ENCODE measurements at regions not wholly inside any gene's neighbourhood (a gene's known extent, or its start where the extent isn't known, plus 50 kb on each side); places are given as distances from the start of the nearest gene placed in this dataset.

GRCh38 chr12:67795236-67795635 lies 146.7 kb downstream of the DYRK2 start:
- Mint-ChIP-seq H3K4me3 (ENCODE audit: unreplicated experiment) (no peak overlapping the region), H3K9me3 (ENCODE audit: low read depth) (peaks cover 8% of the 10 kb centered on the region), H3K27me3 (ENCODE audit: low read depth) (no peaks in the 10 kb centered on the region), H3K36me3 (ENCODE audit: low read depth) (peaks cover 5% of the 10 kb centered on the region), H3K27ac (ENCODE audit: unreplicated experiment) (no peak overlapping the region), H3K4me1 (ENCODE audit: low read depth) (peaks cover 42% of the 10 kb centered on the region)
- TF ChIP-seq CTCF (IDR thresholded peaks at IDR 0.05): no peak
- no peak for DNase-seq (ENCODE audit: low spot score)

GRCh38 chr12:67797185-67797741 lies 148.7 kb downstream of the DYRK2 start:
- no peaks in the 10 kb centered on the region for H3K9me3 Mint-ChIP-seq (ENCODE audit: low read depth)
- peak overlapping the region; percentile 23 for H3K27ac Mint-ChIP-seq (ENCODE audit: unreplicated experiment)
- H3K36me3 Mint-ChIP-seq (ENCODE audit: low read depth): no peaks in the 10 kb centered on the region
- H3K27me3 Mint-ChIP-seq (ENCODE audit: low read depth): no peaks in the 10 kb centered on the region
- DNase-seq (ENCODE audit: low spot score): no peak
- H3K4me3 Mint-ChIP-seq (ENCODE audit: unreplicated experiment): no peak overlapping the region
- TF ChIP-seq CTCF (IDR thresholded peaks at IDR 0.05): no peak
- H3K4me1 Mint-ChIP-seq (ENCODE audit: low read depth): peaks cover 34% of the 10 kb centered on the region

GRCh38 chr12:67797753-67798152 lies 149.2 kb downstream of the DYRK2 start:
- no peak overlapping the region for H3K27ac Mint-ChIP-seq (ENCODE audit: unreplicated experiment)
- H3K4me1 Mint-ChIP-seq (ENCODE audit: low read depth): peaks cover 34% of the 10 kb centered on the region
- H3K27me3 Mint-ChIP-seq (ENCODE audit: low read depth): no peaks in the 10 kb centered on the region
- no peaks in the 10 kb centered on the region for H3K9me3 Mint-ChIP-seq (ENCODE audit: low read depth)
- DNase-seq (ENCODE audit: low spot score): no peak
- H3K4me3 Mint-ChIP-seq (ENCODE audit: unreplicated experiment): no peak overlapping the region
- H3K36me3 Mint-ChIP-seq (ENCODE audit: low read depth): no peaks in the 10 kb centered on the region
- no peak for TF ChIP-seq CTCF (IDR thresholded peaks at IDR 0.05)

- H3K27me3 Mint-ChIP-seq (ENCODE audit: low read depth): no peaks in the 10 kb centered on the region
- no peak for TF ChIP-seq CTCF (IDR thresholded peaks at IDR 0.05)
- H3K4me1 Mint-ChIP-seq (ENCODE audit: low read depth): peaks cover 34% of the 10 kb centered on the region
- no peaks in the 10 kb centered on the region for H3K9me3 Mint-ChIP-seq (ENCODE audit: low read depth)
- no peaks in the 10 kb centered on the region for H3K36me3 Mint-ChIP-seq (ENCODE audit: low read depth)
- H3K27ac Mint-ChIP-seq (ENCODE audit: unreplicated experiment): peak overlapping the region; percentile 72
- no peak for DNase-seq (ENCODE audit: low spot score)
- no peak overlapping the region for H3K4me3 Mint-ChIP-seq (ENCODE audit: unreplicated experiment)
Observed at GRCh38 chr12:67798768-67799167, 150.2 kb downstream of the DYRK2 start.

GRCh38 chr12:67802731-67803130 lies 154.2 kb downstream of the DYRK2 start:
- no peaks in the 10 kb centered on the region for H3K9me3 Mint-ChIP-seq (ENCODE audit: low read depth)
- no peak overlapping the region for H3K4me3 Mint-ChIP-seq (ENCODE audit: unreplicated experiment)
- H3K36me3 Mint-ChIP-seq (ENCODE audit: low read depth): no peaks in the 10 kb centered on the region
- no peak overlapping the region for H3K27ac Mint-ChIP-seq (ENCODE audit: unreplicated experiment)
- H3K4me1 Mint-ChIP-seq (ENCODE audit: low read depth): peaks cover 16% of the 10 kb centered on the region
- TF ChIP-seq CTCF (IDR thresholded peaks at IDR 0.05): no peak
- no peak for DNase-seq (ENCODE audit: low spot score)
- H3K27me3 Mint-ChIP-seq (ENCODE audit: low read depth): no peaks in the 10 kb centered on the region
